OCI-LY7 (cell line): ENCODE measurements at regions not wholly inside any gene's neighbourhood (a gene's known extent, or its start where the extent isn't known, plus 50 kb on each side); places are given as distances from the start of the nearest gene placed in this dataset.
A peak's percentile ranks its signal among the peaks of the same experiment; 100 is the strongest.

Source experiments
- CTCF ChIP-seq: fragments of 200-600 bp; sonication (generic); conservative IDR thresholded peaks from 2 replicates; pipeline ENCODE4 v1.5.1; 2014; ENCODE audit warnings: mild to moderate bottlenecking, antibody characterized with exemption, low read length, moderate library complexity, mixed read lengths
- EZH2phosphoT487 ChIP-seq: fragments of 200-600 bp; sonication (generic); IDR thresholded peaks from 2 replicates; pipeline ENCODE4 v1.6.1; 2018; ENCODE audit warnings: low read depth, borderline replicate concordance, mild to moderate bottlenecking, mixed run types, antibody characterized with exemption, low read length, moderate library complexity, mixed read lengths

- TF ChIP-seq CTCF (0 out of 2 replicates have a peak, but pooled peaks have one; percentile 29), EZH2phosphoT487 (no peak)
These were observed 548.7 kb upstream of the DIPK2B start for GRCh38 chrX:45749375-45749774.
